Heart left ventricle (tissue), 13 donors: ENCODE measurements at regions not wholly inside any gene's neighbourhood (a gene's known extent, or its start where the extent isn't known, plus 50 kb on each side); places are given as distances from the start of the nearest gene placed in this dataset.

ENCODE experiments used
- POLR2A ChIP-seq, 2 donors: fragments of 450-650 bp; IDR thresholded peaks; one replicate each; pipeline ENCODE4 v1.6.1; 2017; ENCODE audit warnings: antibody characterized with exemption in 2 of 2, mild to moderate bottlenecking in 2 of 2, moderate library complexity in 2 of 2
- TF ChIP-seq, protein P1 (sequence below), 12 donors: fragments of 200-600 bp; sonication (generic) in 4 of 12; IDR thresholded peaks; one replicate each; pipeline versions ENCODE4 v1.5.0 to v1.8.0; 2018 to 2022; ENCODE audit warnings: antibody characterized with exemption in 12 of 12, mild to moderate bottlenecking in 5 of 12
- donor health status: ischemic (EF 13 %, LVEDD 7.1; RV severe dilation, severe dysfunction).
- donor health status: DM: no; HTN: yes; CAD: no.
- donor health status: DM: no; HTN: no; CAD: no.
- donor health status: ischemic (EF 25% LVEDD 6.9; RV normal size, moderate dysfunction).
- donor health status: ischemic (EF 25% LVEDD 5.7; RV mildly dilated, moderate dysfunction).
- donor health status: ischemic (EF 35%, LVEDD 5.7; RV mildly dilated, moderate dysfunction).
- donor health status: nonischemic (EF 11% LVEDD 7.7; RV severe dilation, severe dysfunction).
- donor health status: DM: yes; HTN: yes; CAD: no.
- donor health status: PGD.
- donor health status: ischemic (EF 29% LVEDD 5.4; RV normal size, mild dysfunction).
- donor health status: nonischemic (EF 23%, LVEDD 6.1; RV moderate dilation, normal function).

DNA sequence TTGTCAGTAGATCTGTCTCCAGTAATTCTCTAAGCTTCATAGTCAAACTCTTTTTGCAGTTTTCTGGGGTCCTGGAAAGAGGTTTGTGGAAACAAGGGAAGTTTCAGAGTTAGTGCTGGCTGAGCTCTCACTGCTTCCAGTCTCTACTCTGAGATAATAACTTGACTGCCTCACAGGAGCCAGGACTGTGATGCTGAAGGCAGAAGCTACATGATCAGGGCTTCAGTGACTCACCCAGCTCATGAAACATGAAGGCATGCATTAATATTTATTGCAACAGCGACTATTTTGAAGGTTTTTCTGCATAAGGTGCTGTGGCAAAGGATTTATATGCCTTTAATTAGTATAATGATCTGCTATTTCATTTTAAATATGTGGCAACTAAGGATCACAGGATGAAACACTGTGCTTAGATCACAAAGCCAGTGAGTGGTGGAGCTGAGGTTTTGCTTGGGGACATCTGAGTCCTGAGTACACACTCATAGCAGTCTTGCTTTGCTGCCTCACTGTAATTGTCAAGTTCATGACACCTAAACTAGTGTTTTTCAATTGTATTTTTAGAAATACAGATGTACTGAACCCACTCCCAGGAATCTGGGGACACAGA lies 448.4 kb upstream of the GCFC2 start:
- TF ChIP-seq, protein P1, sequence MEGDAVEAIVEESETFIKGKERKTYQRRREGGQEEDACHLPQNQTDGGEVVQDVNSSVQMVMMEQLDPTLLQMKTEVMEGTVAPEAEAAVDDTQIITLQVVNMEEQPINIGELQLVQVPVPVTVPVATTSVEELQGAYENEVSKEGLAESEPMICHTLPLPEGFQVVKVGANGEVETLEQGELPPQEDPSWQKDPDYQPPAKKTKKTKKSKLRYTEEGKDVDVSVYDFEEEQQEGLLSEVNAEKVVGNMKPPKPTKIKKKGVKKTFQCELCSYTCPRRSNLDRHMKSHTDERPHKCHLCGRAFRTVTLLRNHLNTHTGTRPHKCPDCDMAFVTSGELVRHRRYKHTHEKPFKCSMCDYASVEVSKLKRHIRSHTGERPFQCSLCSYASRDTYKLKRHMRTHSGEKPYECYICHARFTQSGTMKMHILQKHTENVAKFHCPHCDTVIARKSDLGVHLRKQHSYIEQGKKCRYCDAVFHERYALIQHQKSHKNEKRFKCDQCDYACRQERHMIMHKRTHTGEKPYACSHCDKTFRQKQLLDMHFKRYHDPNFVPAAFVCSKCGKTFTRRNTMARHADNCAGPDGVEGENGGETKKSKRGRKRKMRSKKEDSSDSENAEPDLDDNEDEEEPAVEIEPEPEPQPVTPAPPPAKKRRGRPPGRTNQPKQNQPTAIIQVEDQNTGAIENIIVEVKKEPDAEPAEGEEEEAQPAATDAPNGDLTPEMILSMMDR (IDR thresholded peaks at IDR 0.05), result no peak
- no peak for TF ChIP-seq POLR2A (IDR thresholded peaks at IDR 0.05)
